BJ (cell line): ENCODE measurements at regions not wholly inside any gene's neighbourhood (a gene's known extent, or its start where the extent isn't known, plus 50 kb on each side); places are given as distances from the start of the nearest gene placed in this dataset.
"Not testable (repeated sequence)": the region's sequence is repeated elsewhere in the genome, so short reads cannot be mapped to it uniquely, and the experiment has no call there.

Experiments
- CTCF ChIA-PET: fragments of 350-600 bp; formaldehyde crosslinking; extraction: SDS; loops from one replicate; lab custom pipeline; 2021; ENCODE audit warnings: antibody characterized with exemption, inconsistent platforms; lab: Yijun Ruan, JAX
- POLR2A ChIA-PET: fragments of 300-600 bp; sonication (Branson Sonifier 250); formaldehyde crosslinking; extraction: SDS; loops from one replicate; lab custom pipeline; 2021; ENCODE audit warnings: antibody characterized with exemption; lab: Charles Lee
- DNase-seq: peaks from one replicate; pipeline ENCODE4 v3.0.0-alpha.2; 2011; ENCODE audit warnings: low read depth
- H3K27me3 ChIP-seq: 2 replicates; pipeline ENCODE4 v1.6.0; 2011; ENCODE audit warnings: low read length; ENCODE audit not compliant: control insufficient read depth, insufficient read depth
- H3K36me3 ChIP-seq: 2 replicates; pipeline ENCODE4 v1.5.1; 2011; ENCODE audit warnings: low read length; ENCODE audit not compliant: control insufficient read depth, insufficient read depth
- H3K4me3 ChIP-seq: 2 replicates; pipeline ENCODE4 v1.5.1; 2011; ENCODE audit warnings: low read depth, mild to moderate bottlenecking, control low read depth, low read length
- TF ChIP-seq, protein P1 (sequence below): IDR thresholded peaks from 2 replicates; pipeline ENCODE4 v1.5.1; 2011; ENCODE audit warnings: low read depth, mild to moderate bottlenecking, control low read depth, inconsistent platforms, low read length, moderate library complexity; ENCODE audit not compliant: insufficient read depth

DNA sequence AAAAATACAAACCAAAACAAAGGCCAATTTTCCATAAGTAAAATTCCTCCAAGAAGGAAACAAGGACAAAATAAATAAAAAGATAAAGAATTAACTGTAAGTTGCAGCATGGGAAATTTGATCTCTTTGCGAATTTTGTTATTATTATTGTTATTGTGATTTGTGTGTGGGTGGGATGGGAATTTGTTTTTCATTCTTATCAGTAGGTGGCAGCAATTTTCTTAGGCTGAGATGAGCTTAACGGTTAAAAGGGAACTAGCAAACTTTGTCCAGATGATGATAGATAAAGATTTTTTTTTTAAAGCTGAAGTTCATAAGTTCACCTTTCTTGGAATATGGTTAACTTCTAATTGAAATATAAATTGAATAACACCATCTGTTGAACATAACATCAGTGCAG lies 83.2 kb upstream of the IL1RAPL2 start:
- Histone ChIP-seq H3K36me3 (no peaks in the 10 kb centered on the region), H3K4me3 (no peak overlapping the region), H3K27me3 (no peaks in the 10 kb centered on the region)
- DNase-seq = no peak
- TF ChIP-seq, protein P1, sequence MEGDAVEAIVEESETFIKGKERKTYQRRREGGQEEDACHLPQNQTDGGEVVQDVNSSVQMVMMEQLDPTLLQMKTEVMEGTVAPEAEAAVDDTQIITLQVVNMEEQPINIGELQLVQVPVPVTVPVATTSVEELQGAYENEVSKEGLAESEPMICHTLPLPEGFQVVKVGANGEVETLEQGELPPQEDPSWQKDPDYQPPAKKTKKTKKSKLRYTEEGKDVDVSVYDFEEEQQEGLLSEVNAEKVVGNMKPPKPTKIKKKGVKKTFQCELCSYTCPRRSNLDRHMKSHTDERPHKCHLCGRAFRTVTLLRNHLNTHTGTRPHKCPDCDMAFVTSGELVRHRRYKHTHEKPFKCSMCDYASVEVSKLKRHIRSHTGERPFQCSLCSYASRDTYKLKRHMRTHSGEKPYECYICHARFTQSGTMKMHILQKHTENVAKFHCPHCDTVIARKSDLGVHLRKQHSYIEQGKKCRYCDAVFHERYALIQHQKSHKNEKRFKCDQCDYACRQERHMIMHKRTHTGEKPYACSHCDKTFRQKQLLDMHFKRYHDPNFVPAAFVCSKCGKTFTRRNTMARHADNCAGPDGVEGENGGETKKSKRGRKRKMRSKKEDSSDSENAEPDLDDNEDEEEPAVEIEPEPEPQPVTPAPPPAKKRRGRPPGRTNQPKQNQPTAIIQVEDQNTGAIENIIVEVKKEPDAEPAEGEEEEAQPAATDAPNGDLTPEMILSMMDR = 0 out of 2 replicates have a peak, but pooled peaks have one; percentile 9
- ChIA-PET CTCF (no interaction called here), POLR2A (no interaction called here)

GRCh38 chrX:104469771-104470170 lies 96.2 kb upstream of the IL1RAPL2 start:
- TF ChIP-seq, protein P1 = no peak
- H3K36me3 ChIP-seq = no peaks in the 10 kb centered on the region
- DNase-seq = no peak
- ChIA-PET CTCF (no interaction called here), POLR2A (no interaction called here)
- no peak overlapping the region for H3K4me3 ChIP-seq
- no peaks in the 10 kb centered on the region for H3K27me3 ChIP-seq

DNA sequence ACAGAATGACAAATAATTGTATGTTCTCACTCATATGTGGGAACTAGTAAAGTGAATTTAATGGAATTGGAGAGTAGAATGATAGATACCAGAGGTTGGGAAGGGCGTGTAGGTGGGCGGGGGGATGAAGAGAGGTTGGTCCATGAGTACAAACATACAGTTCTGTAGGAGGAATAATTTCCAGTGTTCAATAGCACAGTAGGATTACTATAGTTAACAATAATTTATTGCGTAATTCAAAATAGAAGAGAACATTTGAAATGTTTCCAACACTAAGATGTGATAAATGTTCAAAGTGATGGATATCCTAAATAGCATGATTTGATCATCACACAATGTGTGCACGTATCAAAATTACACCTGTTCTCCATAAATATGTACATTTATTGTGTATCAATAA lies 106.2 kb upstream of the IL1RAPL2 start:
- CTCF ChIA-PET = no interaction called here
- POLR2A ChIA-PET = no interaction called here
- no peak for DNase-seq
- H3K27me3 ChIP-seq = no peaks in the 10 kb centered on the region
- H3K36me3 ChIP-seq = no peaks in the 10 kb centered on the region
- TF ChIP-seq, protein P1 = no peak
- no peak overlapping the region for H3K4me3 ChIP-seq

DNA sequence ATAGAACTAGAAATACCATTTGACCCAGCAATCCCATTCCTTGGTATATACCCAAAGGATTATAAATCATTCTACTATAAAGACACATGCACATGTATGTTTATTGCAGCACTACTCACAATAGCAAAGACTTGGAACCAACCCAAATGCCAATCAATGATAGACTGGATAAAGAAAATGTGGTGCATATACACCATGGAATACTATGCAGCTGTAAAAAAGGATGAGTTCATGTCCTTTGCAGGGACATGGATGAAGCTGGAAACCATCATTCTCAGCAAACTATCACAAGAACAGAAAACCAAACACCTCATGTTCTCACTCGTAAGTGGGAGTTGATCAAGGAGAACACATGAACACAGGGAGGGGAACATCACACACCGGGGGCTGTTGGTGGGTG lies 108.9 kb upstream of the IL1RAPL2 start:
- H3K27me3 ChIP-seq, H3K36me3 ChIP-seq, POLR2A ChIA-PET, H3K4me3 ChIP-seq, DNase-seq, CTCF ChIA-PET: not testable (repeated sequence)

- CTCF ChIA-PET = no interaction called here
- Histone ChIP-seq H3K4me3 (no peak overlapping the region), H3K27me3 (no peaks in the 10 kb centered on the region), H3K36me3 (no peaks in the 10 kb centered on the region)
- TF ChIP-seq, protein P1 = no peak
- DNase-seq = no peak
- POLR2A ChIA-PET = no interaction called here
Measured at GRCh38 chrX:104450316-104450715, 115.7 kb upstream of the IL1RAPL2 start.

- Histone ChIP-seq H3K27me3 (no peaks in the 10 kb centered on the region), H3K4me3 (no peak overlapping the region), H3K36me3 (no peaks in the 10 kb centered on the region)
- DNase-seq = no peak
- TF ChIP-seq, protein P1 = no peak
- CTCF ChIA-PET = no interaction called here
- POLR2A ChIA-PET = no interaction called here
Measured at GRCh38 chrX:104445591-104445990, 120.4 kb upstream of the IL1RAPL2 start.
